ENCODE measurements at regions not wholly inside any gene's neighbourhood (a gene's known extent, or its start where the extent isn't known, plus 50 kb on each side); places are given as distances from the start of the nearest gene placed in this dataset.
A peak's percentile ranks its signal among the peaks of the same experiment; 100 is the strongest.

GRCh38 chr7:86965727-86966120, 93.7 kb downstream of the ELAPOR2 start:
- H3K27me3 ChIP-seq (ENCODE audit: low read depth, low read length): no peaks in the 10 kb centered on the region; the same call in 1 of the 2 replicates
- no peak overlapping the region for H3K27ac ChIP-seq (ENCODE audit: low read length)
- peak overlapping the region; percentile 24 for H3K4me2 ChIP-seq (ENCODE audit: low read length)
- no peak overlapping the region for H3K9ac ChIP-seq (ENCODE audit: low read length)
- no peaks in the 10 kb centered on the region for H4K20me1 ChIP-seq (ENCODE audit: insufficient read depth, low read length)
- no peaks in the 10 kb centered on the region for H3K79me2 ChIP-seq (ENCODE audit: low read length)
- H2AFZ ChIP-seq (ENCODE audit: low read depth, low read length): no peak overlapping the region
- no peaks in the 10 kb centered on the region for H3K36me3 ChIP-seq (replicated peaks; ENCODE audit: low read depth, low read length)
- no peak overlapping the region for H3K4me3 ChIP-seq (ENCODE audit: low read length)
- peaks cover 26% of the 10 kb centered on the region for H3K4me1 ChIP-seq (ENCODE audit: low read length)
- no peaks in the 10 kb centered on the region for H3K9me3 ChIP-seq (ENCODE audit: insufficient read depth, low read length)
- no peak for TF ChIP-seq CTCF (IDR thresholded peaks at IDR 0.05; ENCODE audit: low read depth, low read length)
- no peak for TF ChIP-seq EZH2phosphoT487 (IDR thresholded peaks at IDR 0.05; ENCODE audit: low read depth)

- Histone ChIP-seq H3K9me3 (ENCODE audit: insufficient read depth, low read length) (no peaks in the 10 kb centered on the region), H3K27me3 (ENCODE audit: low read depth, low read length) (no peaks in the 10 kb centered on the region; the same call in 1 of the 2 replicates), H2AFZ (ENCODE audit: low read depth, low read length) (no peak overlapping the region), H3K4me3 (ENCODE audit: low read length) (no peak overlapping the region), H3K27ac (ENCODE audit: low read length) (no peak overlapping the region), H3K9ac (ENCODE audit: low read length) (no peak overlapping the region), H3K79me2 (ENCODE audit: low read length) (no peaks in the 10 kb centered on the region), H3K36me3 (replicated peaks; ENCODE audit: low read depth, low read length) (no peaks in the 10 kb centered on the region), H3K4me1 (ENCODE audit: low read length) (peaks cover 26% of the 10 kb centered on the region), H4K20me1 (ENCODE audit: insufficient read depth, low read length) (no peaks in the 10 kb centered on the region), H3K4me2 (ENCODE audit: low read length) (no peak overlapping the region)
- TF ChIP-seq CTCF (IDR thresholded peaks at IDR 0.05; ENCODE audit: low read depth, low read length) (no peak), EZH2phosphoT487 (IDR thresholded peaks at IDR 0.05; ENCODE audit: low read depth) (no peak)
Measured at GRCh38 chr7:86964973-86965726, 94.3 kb downstream of the ELAPOR2 start.

- no peak for TF ChIP-seq CTCF (IDR thresholded peaks at IDR 0.05; ENCODE audit: low read depth, low read length)
- no peak for TF ChIP-seq EZH2phosphoT487 (IDR thresholded peaks at IDR 0.05; ENCODE audit: low read depth)
- H3K9me3 ChIP-seq (ENCODE audit: insufficient read depth, low read length): no peaks in the 10 kb centered on the region; the same call in 1 of the 2 replicates
- no peak overlapping the region for H2AFZ ChIP-seq (ENCODE audit: low read depth, low read length)
- H4K20me1 ChIP-seq (ENCODE audit: insufficient read depth, low read length): no peaks in the 10 kb centered on the region
- H3K4me3 ChIP-seq (ENCODE audit: low read length): no peak overlapping the region
- H3K9ac ChIP-seq (ENCODE audit: low read length): no peak overlapping the region
- peaks cover 26% of the 10 kb centered on the region for H3K4me1 ChIP-seq (ENCODE audit: low read length)
- no peak overlapping the region for H3K4me2 ChIP-seq (ENCODE audit: low read length)
- H3K27me3 ChIP-seq (ENCODE audit: low read depth, low read length): no peaks in the 10 kb centered on the region
- no peaks in the 10 kb centered on the region for H3K36me3 ChIP-seq (replicated peaks; ENCODE audit: low read depth, low read length)
- no peak overlapping the region for H3K27ac ChIP-seq (ENCODE audit: low read length)
- H3K79me2 ChIP-seq (ENCODE audit: low read length): no peaks in the 10 kb centered on the region
Measured at GRCh38 chr7:86963599-86964230, 95.7 kb downstream of the ELAPOR2 start.

GRCh38 chr7:86962623-86963022, 96.8 kb downstream of the ELAPOR2 start:
- no peak overlapping the region for H3K27ac ChIP-seq (ENCODE audit: low read length)
- peaks cover 28% of the 10 kb centered on the region for H3K4me1 ChIP-seq (ENCODE audit: low read length)
- H3K36me3 ChIP-seq (replicated peaks; ENCODE audit: low read depth, low read length): no peaks in the 10 kb centered on the region
- no peak overlapping the region for H2AFZ ChIP-seq (ENCODE audit: low read depth, low read length)
- H3K4me3 ChIP-seq (ENCODE audit: low read length): no peak overlapping the region
- H3K9me3 ChIP-seq (ENCODE audit: insufficient read depth, low read length): no peaks in the 10 kb centered on the region; the same call in 1 of the 2 replicates
- no peaks in the 10 kb centered on the region for H4K20me1 ChIP-seq (ENCODE audit: insufficient read depth, low read length)
- no peaks in the 10 kb centered on the region for H3K27me3 ChIP-seq (ENCODE audit: low read depth, low read length)
- no peaks in the 10 kb centered on the region for H3K79me2 ChIP-seq (ENCODE audit: low read length)
- H3K4me2 ChIP-seq (ENCODE audit: low read length): no peak overlapping the region
- TF ChIP-seq EZH2phosphoT487 (IDR thresholded peaks at IDR 0.05; ENCODE audit: low read depth) (no peak), CTCF (IDR thresholded peaks at IDR 0.05; ENCODE audit: low read depth, low read length) (no peak)
- H3K9ac ChIP-seq (ENCODE audit: low read length): no peak overlapping the region
